B cell (primary cell): ENCODE measurements at regions not wholly inside any gene's neighbourhood (a gene's known extent, or its start where the extent isn't known, plus 50 kb on each side); places are given as distances from the start of the nearest gene placed in this dataset.

ENCODE experiments used
- EZH2 ChIP-seq: IDR thresholded peaks from 2 replicates; pipeline ENCODE4 v1.6.1; 2012; ENCODE audit warnings: borderline replicate concordance, low read depth, mild to moderate bottlenecking, moderate library complexity, low read length; ENCODE audit not compliant: insufficient read depth, poor library complexity, severe bottlenecking
- TF ChIP-seq, protein P1 (sequence below): fragments of 200-600 bp; IDR thresholded peaks from one replicate; pipeline ENCODE4 v1.8.0; 2022; ENCODE audit warnings: antibody characterized with exemption, mild to moderate bottlenecking

DNA sequence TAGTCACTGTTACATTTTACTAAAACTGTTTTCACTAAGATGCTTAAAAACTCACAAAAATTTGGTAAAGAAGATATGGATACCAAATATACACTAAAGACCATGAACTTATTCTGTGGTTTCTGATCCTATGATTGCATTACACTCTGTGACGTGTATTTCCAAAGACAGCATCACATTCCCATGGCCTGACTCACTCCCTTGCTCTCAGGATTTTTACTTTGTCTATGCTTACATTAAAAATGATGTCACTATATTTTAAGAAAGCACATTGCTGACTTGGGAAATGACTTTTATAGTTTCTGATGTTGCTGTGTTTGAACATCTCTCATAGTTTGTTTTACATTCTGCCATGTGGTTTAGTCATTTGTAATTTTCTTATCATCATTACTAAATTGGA is 327.9 kb upstream of the MAGEB18 start:
- TF ChIP-seq EZH2: no peak
- TF ChIP-seq, protein P1, sequence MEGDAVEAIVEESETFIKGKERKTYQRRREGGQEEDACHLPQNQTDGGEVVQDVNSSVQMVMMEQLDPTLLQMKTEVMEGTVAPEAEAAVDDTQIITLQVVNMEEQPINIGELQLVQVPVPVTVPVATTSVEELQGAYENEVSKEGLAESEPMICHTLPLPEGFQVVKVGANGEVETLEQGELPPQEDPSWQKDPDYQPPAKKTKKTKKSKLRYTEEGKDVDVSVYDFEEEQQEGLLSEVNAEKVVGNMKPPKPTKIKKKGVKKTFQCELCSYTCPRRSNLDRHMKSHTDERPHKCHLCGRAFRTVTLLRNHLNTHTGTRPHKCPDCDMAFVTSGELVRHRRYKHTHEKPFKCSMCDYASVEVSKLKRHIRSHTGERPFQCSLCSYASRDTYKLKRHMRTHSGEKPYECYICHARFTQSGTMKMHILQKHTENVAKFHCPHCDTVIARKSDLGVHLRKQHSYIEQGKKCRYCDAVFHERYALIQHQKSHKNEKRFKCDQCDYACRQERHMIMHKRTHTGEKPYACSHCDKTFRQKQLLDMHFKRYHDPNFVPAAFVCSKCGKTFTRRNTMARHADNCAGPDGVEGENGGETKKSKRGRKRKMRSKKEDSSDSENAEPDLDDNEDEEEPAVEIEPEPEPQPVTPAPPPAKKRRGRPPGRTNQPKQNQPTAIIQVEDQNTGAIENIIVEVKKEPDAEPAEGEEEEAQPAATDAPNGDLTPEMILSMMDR: no peak
